Hepatocyte (in vitro differentiated cells): ENCODE measurements at regions not wholly inside any gene's neighbourhood (a gene's known extent, or its start where the extent isn't known, plus 50 kb on each side); places are given as distances from the start of the nearest gene placed in this dataset.

Source experiments
- EZH2 ChIP-seq: fragments of 200-600 bp; sonication (generic); IDR thresholded peaks from 2 replicates; pipeline ENCODE4 v1.6.1; 2016; ENCODE audit warnings: antibody characterized with exemption, mild to moderate bottlenecking, borderline replicate concordance
- TF ChIP-seq, protein P1 (sequence below): fragments of 200-600 bp; sonication (generic); IDR thresholded peaks from 2 replicates; pipeline ENCODE4 v1.5.1; 2016; ENCODE audit warnings: antibody characterized with exemption, mild to moderate bottlenecking; ENCODE audit not compliant: poor library complexity

DNA sequence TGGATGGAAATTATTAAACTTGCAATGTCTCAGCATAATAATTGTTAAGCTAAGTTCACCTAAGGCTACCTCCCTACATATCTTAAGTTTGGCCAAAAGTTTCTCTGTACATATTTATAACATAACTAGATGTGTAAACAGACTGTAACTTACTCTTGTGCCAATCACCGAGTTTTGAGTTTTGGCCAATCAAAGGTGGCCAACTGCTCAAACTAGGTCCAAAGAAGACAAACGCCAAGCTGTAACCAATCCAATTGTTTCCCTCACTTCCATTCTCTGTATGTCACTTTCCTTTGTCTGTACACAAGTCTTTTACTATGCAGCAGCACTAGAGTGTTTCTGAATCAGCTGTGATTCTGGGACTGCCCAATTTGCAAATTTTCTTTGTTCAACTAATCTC lies 197.8 kb downstream of the LYPLAL1 start:
- TF ChIP-seq, protein P1, sequence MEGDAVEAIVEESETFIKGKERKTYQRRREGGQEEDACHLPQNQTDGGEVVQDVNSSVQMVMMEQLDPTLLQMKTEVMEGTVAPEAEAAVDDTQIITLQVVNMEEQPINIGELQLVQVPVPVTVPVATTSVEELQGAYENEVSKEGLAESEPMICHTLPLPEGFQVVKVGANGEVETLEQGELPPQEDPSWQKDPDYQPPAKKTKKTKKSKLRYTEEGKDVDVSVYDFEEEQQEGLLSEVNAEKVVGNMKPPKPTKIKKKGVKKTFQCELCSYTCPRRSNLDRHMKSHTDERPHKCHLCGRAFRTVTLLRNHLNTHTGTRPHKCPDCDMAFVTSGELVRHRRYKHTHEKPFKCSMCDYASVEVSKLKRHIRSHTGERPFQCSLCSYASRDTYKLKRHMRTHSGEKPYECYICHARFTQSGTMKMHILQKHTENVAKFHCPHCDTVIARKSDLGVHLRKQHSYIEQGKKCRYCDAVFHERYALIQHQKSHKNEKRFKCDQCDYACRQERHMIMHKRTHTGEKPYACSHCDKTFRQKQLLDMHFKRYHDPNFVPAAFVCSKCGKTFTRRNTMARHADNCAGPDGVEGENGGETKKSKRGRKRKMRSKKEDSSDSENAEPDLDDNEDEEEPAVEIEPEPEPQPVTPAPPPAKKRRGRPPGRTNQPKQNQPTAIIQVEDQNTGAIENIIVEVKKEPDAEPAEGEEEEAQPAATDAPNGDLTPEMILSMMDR = no peak
- TF ChIP-seq EZH2 = no peak
